ENCODE measurements at regions not wholly inside any gene's neighbourhood (a gene's known extent, or its start where the extent isn't known, plus 50 kb on each side); places are given as distances from the start of the nearest gene placed in this dataset.
"Not testable (repeated sequence)": the region's sequence is repeated elsewhere in the genome, so short reads cannot be mapped to it uniquely, and the experiment has no call there.

DNA sequence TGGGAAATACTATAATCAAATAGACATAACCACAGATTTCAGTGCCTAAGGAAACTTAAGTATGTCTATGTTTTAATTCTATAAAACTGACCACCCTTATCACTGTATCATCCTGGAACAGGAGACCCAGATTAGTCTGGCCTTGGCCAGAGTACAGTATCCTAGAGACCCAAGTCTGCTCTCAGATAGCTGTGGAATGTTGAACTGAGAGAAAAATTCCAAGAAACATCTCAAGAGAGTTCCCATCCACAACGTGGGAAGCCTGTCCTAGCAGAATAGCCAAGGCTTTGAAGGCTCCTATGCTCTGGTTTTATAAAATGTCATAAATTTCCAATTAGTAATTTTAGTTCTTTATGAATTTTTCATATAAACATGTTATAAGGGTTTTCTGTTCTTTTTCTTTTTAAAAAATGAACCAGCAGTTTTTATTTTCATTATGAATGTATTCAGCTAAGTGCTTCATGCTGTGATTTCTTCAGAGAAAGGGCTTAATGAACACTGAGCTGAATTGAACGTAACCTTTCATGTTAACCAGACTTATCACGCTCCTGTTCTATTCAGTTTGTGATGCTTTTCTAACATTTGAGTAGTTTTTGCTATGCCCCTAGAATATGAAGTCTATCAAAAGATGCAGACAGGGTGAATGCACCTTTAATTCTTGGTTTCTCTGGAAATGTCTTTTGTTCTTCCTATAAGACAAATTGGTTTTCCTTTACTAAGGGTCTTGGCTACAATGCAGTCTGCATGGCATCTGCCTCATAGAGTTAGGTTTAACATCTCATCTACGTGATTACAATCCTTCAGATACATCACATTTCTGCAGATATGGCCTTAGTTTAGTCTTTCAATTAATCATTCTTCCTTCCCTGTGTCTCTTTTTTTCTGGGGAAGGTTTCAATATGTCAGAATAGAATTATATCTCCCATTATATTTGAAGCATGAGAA lies 230.8 kb downstream of the CYLC2 start:
- Mint-ChIP-seq H3K27me3 (ENCODE audit: unreplicated experiment) (no peaks in the 10 kb centered on the region), H3K4me1 (ENCODE audit: unreplicated experiment) (no peaks in the 10 kb centered on the region), H3K36me3 (ENCODE audit: unreplicated experiment) (no peaks in the 10 kb centered on the region), H3K9me3 (ENCODE audit: unreplicated experiment) (no peaks in the 10 kb centered on the region), H3K4me3 (ENCODE audit: unreplicated experiment) (no peak overlapping the region), H3K27ac (ENCODE audit: unreplicated experiment) (no peak overlapping the region)
- no peak for DNase-seq (ENCODE audit: extremely low spot score, unreplicated experiment)
- TF ChIP-seq, protein P1, sequence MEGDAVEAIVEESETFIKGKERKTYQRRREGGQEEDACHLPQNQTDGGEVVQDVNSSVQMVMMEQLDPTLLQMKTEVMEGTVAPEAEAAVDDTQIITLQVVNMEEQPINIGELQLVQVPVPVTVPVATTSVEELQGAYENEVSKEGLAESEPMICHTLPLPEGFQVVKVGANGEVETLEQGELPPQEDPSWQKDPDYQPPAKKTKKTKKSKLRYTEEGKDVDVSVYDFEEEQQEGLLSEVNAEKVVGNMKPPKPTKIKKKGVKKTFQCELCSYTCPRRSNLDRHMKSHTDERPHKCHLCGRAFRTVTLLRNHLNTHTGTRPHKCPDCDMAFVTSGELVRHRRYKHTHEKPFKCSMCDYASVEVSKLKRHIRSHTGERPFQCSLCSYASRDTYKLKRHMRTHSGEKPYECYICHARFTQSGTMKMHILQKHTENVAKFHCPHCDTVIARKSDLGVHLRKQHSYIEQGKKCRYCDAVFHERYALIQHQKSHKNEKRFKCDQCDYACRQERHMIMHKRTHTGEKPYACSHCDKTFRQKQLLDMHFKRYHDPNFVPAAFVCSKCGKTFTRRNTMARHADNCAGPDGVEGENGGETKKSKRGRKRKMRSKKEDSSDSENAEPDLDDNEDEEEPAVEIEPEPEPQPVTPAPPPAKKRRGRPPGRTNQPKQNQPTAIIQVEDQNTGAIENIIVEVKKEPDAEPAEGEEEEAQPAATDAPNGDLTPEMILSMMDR (IDR thresholded peaks at IDR 0.05): no peak

DNA sequence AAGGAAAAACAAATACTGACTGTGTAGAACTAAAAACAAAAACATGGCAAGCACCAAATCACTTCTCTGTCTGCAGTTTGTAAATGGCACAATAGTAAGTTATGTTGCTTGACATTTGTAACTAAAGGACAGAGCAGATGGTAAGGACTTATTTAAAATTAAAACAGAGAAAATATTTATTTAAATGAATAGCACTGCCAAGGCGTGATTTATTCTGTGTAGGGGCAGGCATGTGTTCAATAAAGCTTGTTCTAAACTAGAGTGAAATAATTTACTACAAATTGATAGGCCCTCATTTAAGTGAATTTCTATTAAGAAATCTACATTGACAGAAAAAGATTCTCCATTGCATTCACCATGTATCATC lies 231.5 kb downstream of the CYLC2 start:
- Mint-ChIP-seq H3K27ac (ENCODE audit: unreplicated experiment) (no peak overlapping the region), H3K9me3 (ENCODE audit: unreplicated experiment) (no peaks in the 10 kb centered on the region), H3K27me3 (ENCODE audit: unreplicated experiment) (no peaks in the 10 kb centered on the region), H3K4me1 (ENCODE audit: unreplicated experiment) (no peaks in the 10 kb centered on the region), H3K36me3 (ENCODE audit: unreplicated experiment) (no peaks in the 10 kb centered on the region), H3K4me3 (ENCODE audit: unreplicated experiment) (no peak overlapping the region)
- TF ChIP-seq, protein P1 (IDR thresholded peaks at IDR 0.05): no peak
- DNase-seq (ENCODE audit: extremely low spot score, unreplicated experiment): no peak

DNA sequence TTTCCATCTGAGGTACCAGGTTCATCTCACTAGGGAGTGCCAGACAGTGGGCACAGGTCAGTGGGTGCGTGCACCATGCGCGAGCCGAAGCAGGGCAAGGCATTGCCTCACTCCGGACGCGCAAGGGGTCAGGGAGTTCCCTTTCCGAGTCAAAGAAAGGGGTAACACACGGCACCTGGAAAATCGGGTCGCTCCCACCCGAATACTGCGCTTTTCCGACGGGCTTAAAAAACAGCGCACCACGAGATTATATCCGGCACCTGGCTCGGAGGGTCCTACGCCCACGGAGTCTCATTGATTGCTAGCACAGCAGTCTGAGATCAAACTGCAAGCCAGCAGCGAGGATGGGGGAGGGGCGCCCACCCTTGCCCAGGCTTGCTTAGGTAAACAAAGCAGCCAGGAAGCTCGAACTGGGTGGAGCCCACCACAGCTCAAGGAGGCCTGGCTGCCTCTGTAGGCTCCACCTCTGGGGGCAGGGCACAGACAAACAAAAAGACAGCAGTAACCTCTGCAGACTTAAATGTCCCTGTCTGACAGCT lies 242.5 kb downstream of the CYLC2 start:
- not testable (repeated sequence) for H3K27me3 Mint-ChIP-seq (ENCODE audit: unreplicated experiment); H3K27ac Mint-ChIP-seq (ENCODE audit: unreplicated experiment); H3K36me3 Mint-ChIP-seq (ENCODE audit: unreplicated experiment); H3K4me1 Mint-ChIP-seq (ENCODE audit: unreplicated experiment); H3K4me3 Mint-ChIP-seq (ENCODE audit: unreplicated experiment); DNase-seq (ENCODE audit: extremely low spot score, unreplicated experiment)
- H3K9me3 Mint-ChIP-seq (ENCODE audit: unreplicated experiment): peaks cover 10% of the 10 kb centered on the region

DNA sequence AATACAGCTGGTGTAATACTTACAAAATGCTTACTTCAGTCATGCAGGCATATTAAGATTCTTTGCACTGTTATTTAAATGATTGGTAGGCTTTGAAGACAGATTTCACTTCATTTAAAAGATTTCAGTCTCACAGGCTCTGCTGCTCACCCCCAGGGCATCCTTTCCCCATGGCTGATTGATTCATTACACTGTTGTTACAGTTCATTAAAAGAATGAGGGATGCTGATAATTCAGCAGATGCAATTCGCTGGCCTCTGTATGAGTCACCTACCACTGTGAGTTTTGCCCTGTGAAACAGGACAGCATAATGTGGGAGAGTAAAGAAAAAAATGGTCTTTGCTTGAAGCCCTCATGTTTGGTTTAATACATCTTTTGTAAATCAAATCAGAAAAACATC lies 246.9 kb downstream of the CYLC2 start:
- DNase-seq (ENCODE audit: extremely low spot score, unreplicated experiment): no peak
- Mint-ChIP-seq H3K9me3 (ENCODE audit: unreplicated experiment) (peaks cover 3% of the 10 kb centered on the region), H3K4me1 (ENCODE audit: unreplicated experiment) (no peaks in the 10 kb centered on the region), H3K27me3 (ENCODE audit: unreplicated experiment) (no peaks in the 10 kb centered on the region), H3K27ac (ENCODE audit: unreplicated experiment) (no peak overlapping the region), H3K4me3 (ENCODE audit: unreplicated experiment) (no peak overlapping the region), H3K36me3 (ENCODE audit: unreplicated experiment) (no peaks in the 10 kb centered on the region)
- TF ChIP-seq, protein P1 (IDR thresholded peaks at IDR 0.05): no peak

DNA sequence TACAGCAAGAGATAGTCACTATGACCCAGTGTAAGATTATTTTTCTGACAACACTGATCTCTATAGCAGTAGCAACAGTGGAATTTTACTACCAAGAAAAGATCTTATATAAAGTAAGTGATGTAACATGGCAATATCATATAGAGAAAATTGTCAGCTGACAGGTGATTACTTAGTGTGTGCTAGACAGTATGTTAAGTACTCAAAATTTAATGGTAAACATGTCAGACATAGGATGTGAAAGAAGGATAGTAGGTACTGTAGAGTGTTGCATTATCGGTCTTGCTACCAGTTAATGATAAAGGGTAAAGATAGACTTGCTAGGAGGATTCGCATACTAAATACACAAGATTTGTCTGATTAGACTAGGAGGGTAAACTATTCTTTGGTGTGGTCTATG lies 247.4 kb downstream of the CYLC2 start:
- no peak overlapping the region for H3K4me3 Mint-ChIP-seq (ENCODE audit: unreplicated experiment)

More for the DNA sequence above, 247.4 kb downstream of the CYLC2 start:
- H3K36me3 Mint-ChIP-seq (ENCODE audit: unreplicated experiment): no peaks in the 10 kb centered on the region
- no peak for DNase-seq (ENCODE audit: extremely low spot score, unreplicated experiment)
- H3K9me3 Mint-ChIP-seq (ENCODE audit: unreplicated experiment): no peaks in the 10 kb centered on the region
- no peaks in the 10 kb centered on the region for H3K4me1 Mint-ChIP-seq (ENCODE audit: unreplicated experiment)
- H3K27ac Mint-ChIP-seq (ENCODE audit: unreplicated experiment): no peak overlapping the region
- H3K27me3 Mint-ChIP-seq (ENCODE audit: unreplicated experiment): no peaks in the 10 kb centered on the region
- TF ChIP-seq, protein P1 (IDR thresholded peaks at IDR 0.05): no peak
